ENCODE measurements at regions not wholly inside any gene's neighbourhood (a gene's known extent, or its start where the extent isn't known, plus 50 kb on each side); places are given as distances from the start of the nearest gene placed in this dataset.

- H3K79me2 ChIP-seq = no peaks in the 10 kb centered on the region
- no peak overlapping the region for H2AFZ ChIP-seq
- 74% methylated on average over 1 of the region's 1 CpG for WGBS (ENCODE audit: low lambda C conversion rate, missing lambda C conversion rate)
- H3K27me3 ChIP-seq = no peaks in the 10 kb centered on the region
- H4K20me1 ChIP-seq (ENCODE audit: insufficient read depth, poor library complexity, severe bottlenecking) = no peaks in the 10 kb centered on the region
- no peaks in the 10 kb centered on the region for H3K9me2 ChIP-seq (replicated peaks; ENCODE audit: insufficient read depth)
- H3K4me2 ChIP-seq = no peak overlapping the region
- TF ChIP-seq EZH2phosphoT487 (IDR thresholded peaks at IDR 0.05; ENCODE audit: low read depth, severe bottlenecking, unreplicated experiment) (no peak), EZH2 (IDR thresholded peaks at IDR 0.05; ENCODE audit: borderline replicate concordance) (no peak), CTCF (IDR thresholded peaks at IDR 0.05; ENCODE audit: poor library complexity) (no peak)
- H3K27ac ChIP-seq = no peak overlapping the region
- H3K4me1 ChIP-seq (ENCODE audit: insufficient read depth) = no peaks in the 10 kb centered on the region
- no peak overlapping the region for H3K4me3 ChIP-seq
- no peak for DNase-seq (ENCODE audit: low spot score)
- peaks cover 5% of the 10 kb centered on the region for H3K9me3 ChIP-seq (ENCODE audit: low read depth)
- no peaks in the 10 kb centered on the region for H3K36me3 ChIP-seq (replicated peaks; ENCODE audit: insufficient read depth, low read depth)
These were observed 85.2 kb upstream of the KCND3 start for GRCh38 chr1:112074711-112075110.

GRCh38 chr1:112075566-112075965, 86.1 kb upstream of the KCND3 start:
- no peaks in the 10 kb centered on the region for H3K36me3 ChIP-seq (replicated peaks; ENCODE audit: insufficient read depth, low read depth)
- no peak for TF ChIP-seq EZH2phosphoT487 (IDR thresholded peaks at IDR 0.05; ENCODE audit: low read depth, severe bottlenecking, unreplicated experiment)
- TF ChIP-seq CTCF (IDR thresholded peaks at IDR 0.05; ENCODE audit: poor library complexity) = no peak
- TF ChIP-seq EZH2 (IDR thresholded peaks at IDR 0.05; ENCODE audit: borderline replicate concordance) = no peak
- no peak overlapping the region for H3K27ac ChIP-seq
- no peak overlapping the region for H2AFZ ChIP-seq
- H3K4me3 ChIP-seq = no peak overlapping the region
- no peaks in the 10 kb centered on the region for H3K79me2 ChIP-seq
- H3K4me2 ChIP-seq = no peak overlapping the region
- H3K27me3 ChIP-seq = no peaks in the 10 kb centered on the region
- 75% methylated on average over 1 of the region's 1 CpG for WGBS (ENCODE audit: low lambda C conversion rate, missing lambda C conversion rate)
- peaks cover 5% of the 10 kb centered on the region for H3K9me3 ChIP-seq (ENCODE audit: low read depth)
- H3K4me1 ChIP-seq (ENCODE audit: insufficient read depth) = no peaks in the 10 kb centered on the region
- DNase-seq (ENCODE audit: low spot score) = no peak
- no peaks in the 10 kb centered on the region for H3K9me2 ChIP-seq (replicated peaks; ENCODE audit: insufficient read depth)
- no peaks in the 10 kb centered on the region for H4K20me1 ChIP-seq (ENCODE audit: insufficient read depth, poor library complexity, severe bottlenecking)

GRCh38 chr1:112079446-112079845, 90.0 kb upstream of the KCND3 start:
- H3K4me1 ChIP-seq (ENCODE audit: insufficient read depth) = no peaks in the 10 kb centered on the region
- no peak for DNase-seq (ENCODE audit: low spot score)
- TF ChIP-seq CTCF (IDR thresholded peaks at IDR 0.05; ENCODE audit: poor library complexity) = no peak
- no peak for TF ChIP-seq EZH2 (IDR thresholded peaks at IDR 0.05; ENCODE audit: borderline replicate concordance)
- TF ChIP-seq EZH2phosphoT487 (IDR thresholded peaks at IDR 0.05; ENCODE audit: low read depth, severe bottlenecking, unreplicated experiment) = no peak
- H3K27ac ChIP-seq = no peak overlapping the region
- H3K9me3 ChIP-seq (ENCODE audit: low read depth) = no peaks in the 10 kb centered on the region
- H2AFZ ChIP-seq = no peak overlapping the region
- no peaks in the 10 kb centered on the region for H3K27me3 ChIP-seq
- no peaks in the 10 kb centered on the region for H3K36me3 ChIP-seq (replicated peaks; ENCODE audit: insufficient read depth, low read depth)
- H3K4me2 ChIP-seq = no peak overlapping the region
- H3K4me3 ChIP-seq = no peak overlapping the region
- H3K79me2 ChIP-seq = no peaks in the 10 kb centered on the region
- H4K20me1 ChIP-seq (ENCODE audit: insufficient read depth, poor library complexity, severe bottlenecking) = no peaks in the 10 kb centered on the region
- no peaks in the 10 kb centered on the region for H3K9me2 ChIP-seq (replicated peaks; ENCODE audit: insufficient read depth)
- 77% methylated on average over 2 of the region's 2 CpGs for WGBS (ENCODE audit: low lambda C conversion rate, missing lambda C conversion rate)

- DNase-seq (ENCODE audit: low spot score) = peak; percentile 63
- no peak overlapping the region for H3K4me2 ChIP-seq
- no peak overlapping the region for H3K4me3 ChIP-seq
- 23% methylated on average over 3 of the region's 3 CpGs for WGBS (ENCODE audit: low lambda C conversion rate, missing lambda C conversion rate)
- H4K20me1 ChIP-seq (ENCODE audit: insufficient read depth, poor library complexity, severe bottlenecking) = no peaks in the 10 kb centered on the region
- TF ChIP-seq CTCF (IDR thresholded peaks at IDR 0.05; ENCODE audit: poor library complexity) = no peak
- no peak for TF ChIP-seq EZH2 (IDR thresholded peaks at IDR 0.05; ENCODE audit: borderline replicate concordance)
- no peak for TF ChIP-seq EZH2phosphoT487 (IDR thresholded peaks at IDR 0.05; ENCODE audit: low read depth, severe bottlenecking, unreplicated experiment)
- H3K36me3 ChIP-seq (replicated peaks; ENCODE audit: insufficient read depth, low read depth) = no peaks in the 10 kb centered on the region
- no peaks in the 10 kb centered on the region for H3K9me3 ChIP-seq (ENCODE audit: low read depth)
- H3K4me1 ChIP-seq (ENCODE audit: insufficient read depth) = no peaks in the 10 kb centered on the region
- peaks cover 9% of the 10 kb centered on the region for H3K27me3 ChIP-seq
- H2AFZ ChIP-seq = no peak overlapping the region
- H3K79me2 ChIP-seq = no peaks in the 10 kb centered on the region
- H3K27ac ChIP-seq = no peak overlapping the region
- H3K9me2 ChIP-seq (replicated peaks; ENCODE audit: insufficient read depth) = no peaks in the 10 kb centered on the region
These were observed 94.0 kb upstream of the KCND3 start for GRCh38 chr1:112083487-112083886.

All from hepatocyte (in vitro differentiated cells).